Tibial nerve (tissue), 3 donors: ENCODE measurements at regions not wholly inside any gene's neighbourhood (a gene's known extent, or its start where the extent isn't known, plus 50 kb on each side); places are given as distances from the start of the nearest gene placed in this dataset.

Experiments used
- CTCF ChIP-seq, 5 experiments: fragments of 200-600 bp in 3 of 5; fragments of 450-650 bp in 2 of 5; sonication (generic) in 3 of 5; IDR thresholded peaks; one replicate each; pipeline ENCODE4 v1.5.1; 2016 to 2019; ENCODE audit warnings: antibody characterized with exemption in 5 of 5, mild to moderate bottlenecking in 3 of 5, moderate library complexity in 2 of 5
- POLR2A ChIP-seq, 2 donors: fragments of 450-650 bp; IDR thresholded peaks; one replicate each; pipeline ENCODE4 v1.6.1; 2017; ENCODE audit warnings: antibody characterized with exemption in 2 of 2, mild to moderate bottlenecking in 2 of 2, moderate library complexity in 2 of 2

GRCh38 chr4:152248347-152248746, 287.5 kb downstream of the FBXW7 start:
- TF ChIP-seq CTCF (IDR thresholded peaks at IDR 0.05): no peak
- no peak for TF ChIP-seq POLR2A (IDR thresholded peaks at IDR 0.05)
